IMR-90 (cell line): ENCODE measurements at regions not wholly inside any gene's neighbourhood (a gene's known extent, or its start where the extent isn't known, plus 50 kb on each side); places are given as distances from the start of the nearest gene placed in this dataset.

Experiments
- ATAC-seq: fragments of 200-7000 bp; cut with Tn5 transposase; 2 replicates; pipeline ENCODE4 v1.9.1; 2020; ENCODE audit warnings: low read depth, mild to moderate bottlenecking, moderate library complexity
- BruUV-seq: library from RNA; stranded (reverse); fragments of 400-500 nt; replicated peaks from 2 replicates; lab custom pipeline; 2021; lab: Mats Ljungman, UMichigan
- CTCF ChIA-PET: fragments of 300-600 bp; formaldehyde crosslinking; extraction: SDS; loops from one replicate; lab custom pipeline; 2021; ENCODE audit warnings: antibody characterized with exemption; lab: Yijun Ruan, JAX
- POLR2A ChIA-PET: fragments of 300-600 bp; sonication (Branson Sonifier 250); formaldehyde crosslinking; loops from one replicate; lab custom pipeline; 2022; ENCODE audit warnings: antibody characterized with exemption; ENCODE audit not compliant: unreplicated experiment; lab: Charles Lee
- DNase-seq: peaks from one replicate; pipeline ENCODE4 v3.0.0; 2013
- H2AFZ ChIP-seq: replicated peaks from 2 replicates; pipeline ENCODE3; 2013; ENCODE audit warnings: low read length, mild to moderate bottlenecking; ENCODE audit not compliant: poor library complexity
- H2AK5ac ChIP-seq: 2 replicates; pipeline ENCODE4 v1.6.1; 2013; ENCODE audit warnings: low read depth, low read length, inconsistent platforms
- H2AK9ac ChIP-seq: replicated peaks from 2 replicates; pipeline ENCODE3; 2013; ENCODE audit warnings: mild to moderate bottlenecking, low read depth, low read length, moderate library complexity; ENCODE audit not compliant: poor library complexity
- H2BK120ac ChIP-seq: 2 replicates; pipeline ENCODE4 v1.6.1; 2013; ENCODE audit warnings: low read depth, low read length, inconsistent platforms
- H2BK15ac ChIP-seq: 3 replicates; pipeline ENCODE4 v1.6.1; 2013; ENCODE audit warnings: low read depth, low read length, inconsistent platforms
- H2BK20ac ChIP-seq: 2 replicates; pipeline ENCODE4 v1.6.1; 2013; ENCODE audit warnings: low read depth, mild to moderate bottlenecking, inconsistent platforms, low read length, moderate library complexity
- H2BK5ac ChIP-seq: 2 replicates; pipeline ENCODE4 v1.6.1; 2013; ENCODE audit warnings: mild to moderate bottlenecking, low read depth, low read length, inconsistent platforms; ENCODE audit not compliant: poor library complexity, severe bottlenecking
- H3K14ac ChIP-seq: replicated peaks from 2 replicates; pipeline ENCODE4 v1.6.1; 2013; ENCODE audit warnings: low read depth, low read length, inconsistent platforms
- H3K18ac ChIP-seq: 2 replicates; pipeline ENCODE4 v1.6.1; 2013; ENCODE audit warnings: low read depth, low read length, control low read depth
- H3K23ac ChIP-seq: 2 replicates; pipeline ENCODE4 v1.6.1; 2013; ENCODE audit warnings: low read depth, low read length, inconsistent platforms
- H3K27ac ChIP-seq: 2 replicates; pipeline ENCODE4 v1.5.1; 2013; ENCODE audit warnings: mild to moderate bottlenecking, control low read depth, low read length; ENCODE audit not compliant: insufficient read depth
- H3K27me3 ChIP-seq: 2 replicates; pipeline ENCODE4 v1.6.1; 2013; ENCODE audit warnings: low read length; ENCODE audit not compliant: control insufficient read depth, insufficient read depth
- H3K36me3 ChIP-seq: 2 replicates; pipeline ENCODE4 v1.6.1; 2013; ENCODE audit warnings: low read length, mixed read lengths; ENCODE audit not compliant: control insufficient read depth, insufficient read depth
- H3K4ac ChIP-seq: 2 replicates; pipeline ENCODE4 v1.6.1; 2013; ENCODE audit warnings: low read depth, low read length, inconsistent platforms
- H3K4me1 ChIP-seq: 2 replicates; pipeline ENCODE4 v1.6.1; 2013; ENCODE audit warnings: low read length, mixed read lengths; ENCODE audit not compliant: control insufficient read depth, insufficient read depth
- H3K4me2 ChIP-seq: 2 replicates; pipeline ENCODE4 v1.6.1; 2013; ENCODE audit warnings: low read depth, mild to moderate bottlenecking, control low read depth, low read length, moderate library complexity
- H3K4me3 ChIP-seq: 2 replicates; pipeline ENCODE4 v1.5.1; 2013; ENCODE audit warnings: low read depth, mild to moderate bottlenecking, control low read depth, low read length, moderate library complexity; ENCODE audit not compliant: insufficient read depth
- H3K56ac ChIP-seq: 2 replicates; pipeline ENCODE4 v1.6.1; 2013; ENCODE audit warnings: low read length, inconsistent platforms; ENCODE audit not compliant: insufficient read depth; ENCODE audit errors: extremely low read depth
- H3K79me1 ChIP-seq, 2 experiments: 2 replicates each; pipeline ENCODE4 v1.6.1; 2013; ENCODE audit warnings: low read length in 2 of 2, inconsistent platforms in 1 of 2, low read depth in 1 of 2
- H3K9ac ChIP-seq: 2 replicates; pipeline ENCODE4 v1.6.1; 2013; ENCODE audit warnings: low read depth, low read length, control low read depth
- H3K9me1 ChIP-seq: 2 replicates; pipeline ENCODE4 v1.6.1; 2013; ENCODE audit warnings: low read length, inconsistent platforms; ENCODE audit not compliant: insufficient read depth
- H3K9me3 ChIP-seq: 2 replicates; pipeline ENCODE4 v1.6.1; 2013; ENCODE audit warnings: low read length; ENCODE audit not compliant: control insufficient read depth, insufficient read depth
- H4K20me1 ChIP-seq: 2 replicates; pipeline ENCODE4 v1.6.1; 2013; ENCODE audit warnings: low read length, inconsistent platforms; ENCODE audit not compliant: insufficient read depth
- H4K5ac ChIP-seq: 2 replicates; pipeline ENCODE4 v1.6.1; 2013; ENCODE audit warnings: mild to moderate bottlenecking, low read depth, low read length, control low read depth
- H4K8ac ChIP-seq, 2 experiments: 2 replicates each; pipeline ENCODE4 v1.6.1; 2013; ENCODE audit warnings: low read depth in 2 of 2, low read length in 2 of 2, control low read depth in 1 of 2, inconsistent platforms in 1 of 2
- H4K91ac ChIP-seq: 2 replicates; pipeline ENCODE4 v1.6.1; 2013; ENCODE audit warnings: low read depth, low read length, inconsistent platforms; ENCODE audit not compliant: insufficient read depth
- CEBPB ChIP-seq: IDR thresholded peaks from 2 replicates; pipeline ENCODE4 v1.6.1; 2012; ENCODE audit warnings: low read depth, low read length, improper control_type of control experiment
- CHD1 ChIP-seq: IDR thresholded peaks from 2 replicates; pipeline ENCODE4 v1.6.1; 2012; ENCODE audit warnings: low read depth, low read length, improper control_type of control experiment
- CTCF ChIP-seq: conservative IDR thresholded peaks from 2 replicates; pipeline ENCODE4 v1.5.1; 2012; ENCODE audit warnings: mild to moderate bottlenecking, low read depth, low read length, improper control_type of control experiment
- ELK1 ChIP-seq: fragments of 150-350 bp; IDR thresholded peaks from 2 replicates; pipeline ENCODE4 v1.6.1; 2016; ENCODE audit warnings: low read depth, mild to moderate bottlenecking, low read length, moderate library complexity, borderline replicate concordance
- MAFK ChIP-seq: IDR thresholded peaks from 2 replicates; pipeline ENCODE4 v1.6.1; 2012; ENCODE audit warnings: low read depth, low read length, improper control_type of control experiment
- MAZ ChIP-seq: IDR thresholded peaks from 2 replicates; pipeline ENCODE4 v1.6.1; 2012; ENCODE audit warnings: low read depth, mild to moderate bottlenecking, low read length, improper control_type of control experiment, moderate library complexity, borderline replicate concordance
- MXI1 ChIP-seq: IDR thresholded peaks from 2 replicates; pipeline ENCODE4 v1.6.1; 2012; ENCODE audit warnings: low read depth, mild to moderate bottlenecking, low read length, moderate library complexity, borderline replicate concordance
- POLR2A ChIP-seq: IDR thresholded peaks from 2 replicates; pipeline ENCODE4 v1.6.1; 2012; ENCODE audit warnings: mild to moderate bottlenecking, low read depth, low read length
- RCOR1 ChIP-seq: IDR thresholded peaks from 2 replicates; pipeline ENCODE4 v1.6.1; 2012; ENCODE audit warnings: mild to moderate bottlenecking, low read length, improper control_type of control experiment; ENCODE audit not compliant: insufficient replicate concordance
- USF2 ChIP-seq: fragments of 150-350 bp; IDR thresholded peaks from 2 replicates; pipeline ENCODE4 v1.6.1; 2017; ENCODE audit warnings: mild to moderate bottlenecking, antibody characterized with exemption, low read length, low read depth
- WGBS, 2 experiments: methylation state at CpG; one replicate each; pipeline versions ENCODE4 v1.1.5 to v1.1.7; 2013; ENCODE audit warnings: missing lambda C conversion rate in 2 of 2; ENCODE audit not compliant: insufficient read length in 1 of 2; ENCODE audit errors: extremely low coverage in 2 of 2; 5-methylcytosine and 5-hydroxymethylcytosine counted together
- dilution Hi-C: fragments of 300-500 bp; cut with HindIII; formaldehyde crosslinking; loops from one replicate; pipeline ENCODE4 v1.14.3; 2018; ENCODE audit warnings: low sequenced_read_pairs; ENCODE audit not compliant: unreplicated experiment
- in situ Hi-C: fragments of 300-500 bp; cut with MboI; formaldehyde crosslinking; loops from 3 replicates; pipeline ENCODE4 v1.14.3; 2019; ENCODE audit warnings: low sequenced_read_pairs, inconsistent platforms, mixed read lengths
- intact Hi-C: fragments of 100-400 bp; cut with micrococcal nuclease; formaldehyde crosslinking; loops from 2 replicates; pipeline ENCODE4 v1.10.0; 2022

GRCh38 chr10:23927576-23928325 lies 281.2 kb upstream of the KIAA1217 start:
- Histone ChIP-seq H3K18ac (no peak overlapping the region), H3K4me1 (no peaks in the 10 kb centered on the region), H3K27me3 (no peaks in the 10 kb centered on the region), H2AK5ac (no peak overlapping the region), H2AFZ (no peak overlapping the region), H3K23ac (no peak overlapping the region), H3K4me3 (no peak overlapping the region), H4K91ac (no peak overlapping the region), H3K27ac (no peak overlapping the region), H3K9me3 (peaks cover 22% of the 10 kb centered on the region), H3K9ac (no peak overlapping the region), H3K4me2 (no peak overlapping the region), H2BK5ac (no peak overlapping the region), H3K4ac (no peak overlapping the region), H4K5ac (no peak overlapping the region), H3K36me3 (no peaks in the 10 kb centered on the region), H3K79me1 (no peaks in the 10 kb centered on the region), H2BK120ac (no peak overlapping the region), H4K20me1 (no peaks in the 10 kb centered on the region), H3K14ac (no peak overlapping the region), H3K56ac (no peak overlapping the region), H2BK15ac (no peak overlapping the region), H3K9me1 (no peaks in the 10 kb centered on the region), H2BK20ac (no peak overlapping the region), H4K8ac (no peak overlapping the region), H2AK9ac (no peak overlapping the region)
- in situ Hi-C loops, result no loop called here
- WGBS, 2 experiments, result 0% methylated on average over 1 of the region's 8 CpGs; no CpG with 5 or more reads in 1 of the 2 experiments
- TF ChIP-seq CEBPB (no peak), CTCF (no peak), CHD1 (no peak), POLR2A (no peak), MAZ (no peak), ELK1 (no peak), RCOR1 (no peak), MAFK (no peak), MXI1 (no peak), USF2 (no peak)
- ChIA-PET CTCF (no interaction called here), POLR2A (interaction anchor here (0.6 kb wide), 1 partner anchor 622 kb away, joined by 4 read pairs; no protein-coding TSS in a partner anchor)
- DNase-seq (no peak), ATAC-seq (no peak)
- intact Hi-C loops, result no loop called here
- dilution Hi-C loops, result no loop called here
- no TSS peak for BruUV-seq
